Activated T-helper 2 cell treated with anti-CD3 and anti-CD28 coated beads, Interferon-gamma antibody, Interleukin-2, Interleukin-4, amounts not matched to agents 10 μg/mL and 5 μg/mL and 100 μg/mL, durations not matched to agents 14 hours and 24 hours and 36 hours (primary cell): ENCODE measurements at regions not wholly inside any gene's neighbourhood (a gene's known extent, or its start where the extent isn't known, plus 50 kb on each side); places are given as distances from the start of the nearest gene placed in this dataset.

Experiments used
- DNase-seq: peaks from one replicate; pipeline ENCODE4 v3.0.0; 2021; ENCODE audit warnings: low spot score
- H3K27ac Mint-ChIP-seq: one replicate; pipeline ENCODE4 v1.8.0; 2021; ENCODE audit warnings: mixed read lengths
- H3K27me3 Mint-ChIP-seq: one replicate; pipeline ENCODE4 v1.8.0; 2021; ENCODE audit warnings: low read depth, mixed read lengths
- H3K36me3 Mint-ChIP-seq: one replicate; pipeline ENCODE4 v1.8.0; 2021; ENCODE audit warnings: low read depth, mixed read lengths
- H3K4me1 Mint-ChIP-seq: one replicate; pipeline ENCODE4 v1.8.0; 2021; ENCODE audit warnings: low read depth, mixed read lengths
- H3K4me3 Mint-ChIP-seq: one replicate; pipeline ENCODE4 v1.8.0; 2021; ENCODE audit warnings: low read depth, mild to moderate bottlenecking, moderate library complexity, mixed read lengths
- H3K9me3 Mint-ChIP-seq: one replicate; pipeline ENCODE4 v1.8.0; 2021; ENCODE audit warnings: mixed read lengths
- intact Hi-C: fragments of 100-400 bp; cut with micrococcal nuclease; formaldehyde crosslinking; loops from one replicate; pipeline ENCODE4 v1.15.1; 2023

GRCh38 chr1:9419369-9420041 lies 119.8 kb upstream of the SLC25A33 start:
- Mint-ChIP-seq H3K27ac (no peak overlapping the region), H3K27me3 (peaks cover 15% of the 10 kb centered on the region), H3K4me3 (no peak overlapping the region), H3K4me1 (peaks cover 30% of the 10 kb centered on the region), H3K9me3 (no peaks in the 10 kb centered on the region), H3K36me3 (no peaks in the 10 kb centered on the region)
- intact Hi-C loops = no loop called here
- no peak for DNase-seq

GRCh38 chr1:9420835-9421532 lies 118.3 kb upstream of the SLC25A33 start:
- intact Hi-C loops = no loop called here
- H3K27ac Mint-ChIP-seq = no peak overlapping the region

GRCh38 chr1:9421533-9421873 lies 117.8 kb upstream of the SLC25A33 start:
- Mint-ChIP-seq H3K27me3 (peaks cover 19% of the 10 kb centered on the region), H3K4me3 (no peak overlapping the region), H3K4me1 (peaks cover 44% of the 10 kb centered on the region), H3K36me3 (no peaks in the 10 kb centered on the region), H3K9me3 (no peaks in the 10 kb centered on the region), H3K27ac (no peak overlapping the region)
- intact Hi-C loops = no loop called here
- no peak for DNase-seq

More at GRCh38 chr1:9420835-9421532, 118.3 kb upstream of the SLC25A33 start:
- H3K9me3 Mint-ChIP-seq = no peaks in the 10 kb centered on the region
- no peaks in the 10 kb centered on the region for H3K36me3 Mint-ChIP-seq
- DNase-seq = no peak
- peaks cover 23% of the 10 kb centered on the region for H3K27me3 Mint-ChIP-seq
- no peak overlapping the region for H3K4me3 Mint-ChIP-seq
- H3K4me1 Mint-ChIP-seq = peaks cover 42% of the 10 kb centered on the region

- no peak for DNase-seq
- H3K4me1 Mint-ChIP-seq = peaks cover 47% of the 10 kb centered on the region
- H3K9me3 Mint-ChIP-seq = no peaks in the 10 kb centered on the region
- peaks cover 19% of the 10 kb centered on the region for H3K27me3 Mint-ChIP-seq
- H3K27ac Mint-ChIP-seq = no peak overlapping the region
- intact Hi-C loops = no loop called here
- no peak overlapping the region for H3K4me3 Mint-ChIP-seq
- H3K36me3 Mint-ChIP-seq = no peaks in the 10 kb centered on the region
Measured at GRCh38 chr1:9422321-9422720, 116.9 kb upstream of the SLC25A33 start.

- no peak for DNase-seq
- H3K27ac Mint-ChIP-seq = no peak overlapping the region
- intact Hi-C loops = no loop called here
- H3K4me1 Mint-ChIP-seq = peaks cover 42% of the 10 kb centered on the region
- H3K4me3 Mint-ChIP-seq = no peak overlapping the region
- H3K27me3 Mint-ChIP-seq = peaks cover 19% of the 10 kb centered on the region
- H3K36me3 Mint-ChIP-seq = no peaks in the 10 kb centered on the region
- no peaks in the 10 kb centered on the region for H3K9me3 Mint-ChIP-seq
Measured at GRCh38 chr1:9422911-9423505, 116.3 kb upstream of the SLC25A33 start.

GRCh38 chr1:9424261-9424660 lies 115.0 kb upstream of the SLC25A33 start:
- Mint-ChIP-seq H3K9me3 (no peaks in the 10 kb centered on the region), H3K27me3 (peaks cover 19% of the 10 kb centered on the region), H3K4me3 (no peak overlapping the region), H3K4me1 (peaks cover 49% of the 10 kb centered on the region), H3K36me3 (no peaks in the 10 kb centered on the region), H3K27ac (no peak overlapping the region)
- no peak for DNase-seq
- intact Hi-C loops = no loop called here

- peaks cover 19% of the 10 kb centered on the region for H3K27me3 Mint-ChIP-seq
- H3K27ac Mint-ChIP-seq = no peak overlapping the region
- peak overlapping the region; percentile 31 for H3K4me3 Mint-ChIP-seq
- no peaks in the 10 kb centered on the region for H3K36me3 Mint-ChIP-seq
- peaks cover 48% of the 10 kb centered on the region for H3K4me1 Mint-ChIP-seq
- no peak for DNase-seq
- intact Hi-C loops = loop anchor here (1.0 to 5.0 kb wide), 2 partner anchors 13 to 134 kb away; partner anchors contain the start of gene SPSB1
- H3K9me3 Mint-ChIP-seq = no peaks in the 10 kb centered on the region
Measured at GRCh38 chr1:9425859-9426258, 113.4 kb upstream of the SLC25A33 start.

GRCh38 chr1:9426291-9426711 lies 113.0 kb upstream of the SLC25A33 start:
- Mint-ChIP-seq H3K27me3 (peaks cover 19% of the 10 kb centered on the region), H3K4me1 (peaks cover 43% of the 10 kb centered on the region), H3K4me3 (peak overlapping the region; percentile 31), H3K9me3 (no peaks in the 10 kb centered on the region), H3K36me3 (no peaks in the 10 kb centered on the region), H3K27ac (peak overlapping the region; percentile 24)
- peak; percentile 78 for DNase-seq
- intact Hi-C loops = loop anchor here (1.0 to 5.0 kb wide), 2 partner anchors 13 to 134 kb away; partner anchors contain the start of gene SPSB1

- Mint-ChIP-seq H3K9me3 (no peaks in the 10 kb centered on the region), H3K27ac (no peak overlapping the region), H3K4me1 (peaks cover 38% of the 10 kb centered on the region), H3K4me3 (no peak overlapping the region), H3K36me3 (no peaks in the 10 kb centered on the region), H3K27me3 (peaks cover 19% of the 10 kb centered on the region)
- intact Hi-C loops = loop anchor here (5.0 kb wide), 1 partner anchor 135 kb away; the partner anchor contains the start of gene SPSB1
- no peak for DNase-seq
Measured at GRCh38 chr1:9427388-9427787, 111.9 kb upstream of the SLC25A33 start.

GRCh38 chr1:9428601-9429341 lies 110.5 kb upstream of the SLC25A33 start:
- intact Hi-C loops = loop anchor here (1.0 to 5.0 kb wide), 3 partner anchors 113 to 150 kb away; partner anchors contain the start of gene SPSB1
- Mint-ChIP-seq H3K9me3 (no peaks in the 10 kb centered on the region), H3K4me1 (peaks cover 38% of the 10 kb centered on the region), H3K36me3 (no peaks in the 10 kb centered on the region), H3K4me3 (peak overlapping the region; percentile 91), H3K27ac (peak overlapping the region; percentile 95), H3K27me3 (peaks cover 7% of the 10 kb centered on the region)
- DNase-seq = peak; percentile 100

GRCh38 chr1:9429342-9429711 lies 109.9 kb upstream of the SLC25A33 start:
- intact Hi-C loops = loop anchor here (1.0 to 5.0 kb wide), 3 partner anchors 114 to 151 kb away; partner anchors contain the start of gene SPSB1
- Mint-ChIP-seq H3K27ac (peak overlapping the region; percentile 95), H3K27me3 (peaks cover 7% of the 10 kb centered on the region), H3K36me3 (no peaks in the 10 kb centered on the region), H3K9me3 (no peaks in the 10 kb centered on the region), H3K4me3 (peak overlapping the region; percentile 91), H3K4me1 (peaks cover 38% of the 10 kb centered on the region)
- no peak for DNase-seq

GRCh38 chr1:9434247-9435152 lies 104.8 kb upstream of the SLC25A33 start:
- no peaks in the 10 kb centered on the region for H3K9me3 Mint-ChIP-seq
- no peak for DNase-seq
- H3K27ac Mint-ChIP-seq = no peak overlapping the region
- peaks cover 5% of the 10 kb centered on the region for H3K4me1 Mint-ChIP-seq
- intact Hi-C loops = no loop called here
- no peaks in the 10 kb centered on the region for H3K36me3 Mint-ChIP-seq
- no peak overlapping the region for H3K4me3 Mint-ChIP-seq
- peaks cover 7% of the 10 kb centered on the region for H3K27me3 Mint-ChIP-seq
